Hepatocyte (in vitro differentiated cells): ENCODE measurements at regions not wholly inside any gene's neighbourhood (a gene's known extent, or its start where the extent isn't known, plus 50 kb on each side); places are given as distances from the start of the nearest gene placed in this dataset.

Source experiments
- DNase-seq: peaks from one replicate; pipeline ENCODE4 v3.0.0-alpha.2; 2016; ENCODE audit warnings: low spot score
- H2AFZ ChIP-seq: fragments of 200-600 bp; sonication (generic); 2 replicates; pipeline ENCODE4 v1.6.0; 2016; ENCODE audit warnings: antibody characterized with exemption, mild to moderate bottlenecking
- H3K27ac ChIP-seq: fragments of 200-600 bp; sonication (generic); 2 replicates; pipeline ENCODE4 v1.5.1; 2016; ENCODE audit warnings: mild to moderate bottlenecking
- H3K27me3 ChIP-seq: fragments of 200-600 bp; sonication (generic); 2 replicates; pipeline ENCODE4 v1.6.1; 2016
- H3K36me3 ChIP-seq: fragments of 200-600 bp; sonication (generic); replicated peaks from 2 replicates; pipeline ENCODE4 v1.5.1; 2016; ENCODE audit warnings: low read depth; ENCODE audit not compliant: insufficient read depth
- H3K4me1 ChIP-seq: fragments of 200-600 bp; sonication (generic); 2 replicates; pipeline ENCODE4 v1.5.1; 2016; ENCODE audit warnings: mild to moderate bottlenecking, moderate library complexity; ENCODE audit not compliant: insufficient read depth
- H3K4me2 ChIP-seq: fragments of 200-600 bp; sonication (generic); 2 replicates; pipeline ENCODE4 v1.6.0; 2016
- H3K4me3 ChIP-seq: fragments of 200-600 bp; sonication (generic); 2 replicates; pipeline ENCODE4 v1.5.1; 2016; ENCODE audit warnings: mild to moderate bottlenecking
- H3K79me2 ChIP-seq: fragments of 200-600 bp; sonication (generic); 2 replicates; pipeline ENCODE4 v1.6.0; 2017; ENCODE audit warnings: mild to moderate bottlenecking
- H3K9me2 ChIP-seq: fragments of 200-600 bp; sonication (generic); replicated peaks from 2 replicates; pipeline ENCODE4 v1.6.0; 2017; ENCODE audit warnings: mild to moderate bottlenecking; ENCODE audit not compliant: insufficient read depth
- H3K9me3 ChIP-seq: fragments of 200-600 bp; sonication (generic); 2 replicates; pipeline ENCODE4 v1.5.1; 2016; ENCODE audit warnings: low read depth, mild to moderate bottlenecking
- H4K20me1 ChIP-seq: fragments of 200-600 bp; sonication (generic); 2 replicates; pipeline ENCODE4 v1.6.0; 2016; ENCODE audit warnings: mild to moderate bottlenecking; ENCODE audit not compliant: insufficient read depth, poor library complexity, severe bottlenecking
- CTCF ChIP-seq: fragments of 200-600 bp; sonication (generic); IDR thresholded peaks from 2 replicates; pipeline ENCODE4 v1.5.1; 2016; ENCODE audit warnings: antibody characterized with exemption, mild to moderate bottlenecking; ENCODE audit not compliant: poor library complexity
- EZH2 ChIP-seq: fragments of 200-600 bp; sonication (generic); IDR thresholded peaks from 2 replicates; pipeline ENCODE4 v1.6.1; 2016; ENCODE audit warnings: antibody characterized with exemption, mild to moderate bottlenecking, borderline replicate concordance
- EZH2phosphoT487 ChIP-seq: fragments of 200-600 bp; sonication (generic); IDR thresholded peaks from one replicate; pipeline ENCODE4 v1.6.1; 2018; ENCODE audit warnings: antibody characterized with exemption, mild to moderate bottlenecking, low read depth, moderate library complexity; ENCODE audit not compliant: unreplicated experiment, severe bottlenecking
- WGBS: methylation state at CpG from one replicate; pipeline ENCODE4 v1.1.6; 2016; ENCODE audit warnings: low lambda C conversion rate; ENCODE audit errors: missing lambda C conversion rate; 5-methylcytosine and 5-hydroxymethylcytosine counted together

- TF ChIP-seq CTCF (no peak), EZH2 (no peak), EZH2phosphoT487 (no peak)
Measured at GRCh38 chr6:121929301-121929700, 470.2 kb upstream of the HSF2 start.

GRCh38 chr6:121932076-121932991 is 467.1 kb upstream of the HSF2 start:
- Histone ChIP-seq H3K79me2 (no peaks in the 10 kb centered on the region), H3K9me2 (no peaks in the 10 kb centered on the region), H3K4me3 (no peak overlapping the region), H2AFZ (peak overlapping the region; percentile 17), H3K4me1 (peaks cover 7% of the 10 kb centered on the region), H3K9me3 (no peaks in the 10 kb centered on the region), H3K27ac (peak overlapping the region; percentile 74), H4K20me1 (no peaks in the 10 kb centered on the region), H3K4me2 (peak overlapping the region; percentile 62), H3K36me3 (no peaks in the 10 kb centered on the region), H3K27me3 (no peaks in the 10 kb centered on the region)
- TF ChIP-seq EZH2 (no peak), CTCF (no peak), EZH2phosphoT487 (no peak)
- DNase-seq = peak; percentile 58
- WGBS = 25% methylated on average over 13 of the region's 13 CpGs

More at GRCh38 chr6:121929301-121929700, 470.2 kb upstream of the HSF2 start:
- H3K4me2 ChIP-seq = no peak overlapping the region
- H3K9me2 ChIP-seq = no peaks in the 10 kb centered on the region
- H3K79me2 ChIP-seq = no peaks in the 10 kb centered on the region
- no peak overlapping the region for H2AFZ ChIP-seq
- WGBS = 76% methylated on average over 1 of the region's 1 CpG
- no peaks in the 10 kb centered on the region for H3K27me3 ChIP-seq
- no peaks in the 10 kb centered on the region for H3K36me3 ChIP-seq
- no peak for DNase-seq
- no peaks in the 10 kb centered on the region for H4K20me1 ChIP-seq
- H3K9me3 ChIP-seq = no peaks in the 10 kb centered on the region
- no peak overlapping the region for H3K27ac ChIP-seq
- H3K4me1 ChIP-seq = peaks cover 7% of the 10 kb centered on the region
- H3K4me3 ChIP-seq = no peak overlapping the region

GRCh38 chr6:121934451-121934850 is 465.0 kb upstream of the HSF2 start:
- Histone ChIP-seq H3K4me2 (no peak overlapping the region), H3K9me3 (peaks cover 5% of the 10 kb centered on the region), H4K20me1 (no peaks in the 10 kb centered on the region), H3K79me2 (no peaks in the 10 kb centered on the region), H3K27me3 (no peaks in the 10 kb centered on the region), H3K9me2 (no peaks in the 10 kb centered on the region), H3K27ac (no peak overlapping the region), H3K36me3 (no peaks in the 10 kb centered on the region), H2AFZ (no peak overlapping the region), H3K4me1 (peaks cover 7% of the 10 kb centered on the region), H3K4me3 (no peak overlapping the region)
- TF ChIP-seq CTCF = no peak
- no peak for TF ChIP-seq EZH2
- no peak for TF ChIP-seq EZH2phosphoT487
- 55% methylated on average over 2 of the region's 2 CpGs for WGBS
- no peak for DNase-seq
